Activated naive CD4-positive, alpha-beta T cell treated with anti-CD3 and anti-CD28 coated beads, Interleukin-2, amount 50 U/mL, for 72 hours (primary cell): ENCODE measurements at regions not wholly inside any gene's neighbourhood (a gene's known extent, or its start where the extent isn't known, plus 50 kb on each side); places are given as distances from the start of the nearest gene placed in this dataset.

ENCODE experiments used
- ATAC-seq, 2 donors: fragments of 150-1000 bp; cut with Tn5 transposase; 2 replicates each; pipeline ENCODE4 v1.10.0; 2021; ENCODE audit warnings: mild to moderate bottlenecking in 2 of 2, moderate library complexity in 2 of 2
- DNase-seq, 2 donors: peaks; one replicate each; pipeline ENCODE4 v3.0.0; 2021 to 2022; ENCODE audit warnings: low spot score in 2 of 2
- H3K27ac Mint-ChIP-seq, 2 donors: one replicate each; pipeline ENCODE4 v1.8.0; 2022; ENCODE audit warnings: mild to moderate bottlenecking in 2 of 2, mixed read lengths in 2 of 2
- H3K36me3 Mint-ChIP-seq, 2 donors: one replicate each; pipeline ENCODE4 v1.8.0; 2022; ENCODE audit warnings: mixed read lengths in 2 of 2
- H3K9me3 Mint-ChIP-seq, 2 donors: one replicate each; pipeline ENCODE4 v1.8.0; 2022; ENCODE audit warnings: mixed read lengths in 2 of 2

- no peak for DNase-seq
- Mint-ChIP-seq H3K27ac (no peak overlapping the region), H3K36me3 (no peaks in the 10 kb centered on the region), H3K9me3 (peaks cover 0 to 12% of the 10 kb centered on the region in 2 donors)
- no peak for ATAC-seq
These were observed 57.1 kb upstream of the ATG10 start for GRCh38 chr5:81914696-81915095.

GRCh38 chr5:81912933-81913332 is 58.9 kb upstream of the ATG10 start:
- Mint-ChIP-seq H3K9me3 (peaks cover 0 to 11% of the 10 kb centered on the region in 2 donors), H3K36me3 (no peaks in the 10 kb centered on the region), H3K27ac (no peak overlapping the region)
- ATAC-seq = no peak
- DNase-seq = no peak

GRCh38 chr5:81909677-81910076 is 62.1 kb upstream of the ATG10 start:
- ATAC-seq (no peak), DNase-seq (no peak)
- no peaks in the 10 kb centered on the region for H3K36me3 Mint-ChIP-seq
- H3K9me3 Mint-ChIP-seq = peaks cover 0 to 4% of the 10 kb centered on the region in 2 donors
- no peak overlapping the region for H3K27ac Mint-ChIP-seq

- Mint-ChIP-seq H3K9me3 (no peaks in the 10 kb centered on the region), H3K27ac (no peak overlapping the region), H3K36me3 (no peaks in the 10 kb centered on the region)
- DNase-seq (no peak), ATAC-seq (no peak)
These were observed 63.1 kb upstream of the ATG10 start for GRCh38 chr5:81908771-81909170.

GRCh38 chr5:81908044-81908443 is 63.8 kb upstream of the ATG10 start:
- Mint-ChIP-seq H3K27ac (no peak overlapping the region), H3K36me3 (no peaks in the 10 kb centered on the region), H3K9me3 (no peaks in the 10 kb centered on the region)
- DNase-seq = no peak
- ATAC-seq = no peak

GRCh38 chr5:81907012-81907635 is 64.7 kb upstream of the ATG10 start:
- H3K36me3 Mint-ChIP-seq = no peaks in the 10 kb centered on the region
- no peak for DNase-seq
- ATAC-seq = no peak

GRCh38 chr5:81906086-81906485 is 65.7 kb upstream of the ATG10 start:
- DNase-seq (no peak), ATAC-seq (no peak)
- Mint-ChIP-seq H3K9me3 (peaks cover 8% of the 10 kb centered on the region in 2 donors), H3K36me3 (peaks cover 6 to 8% of the 10 kb centered on the region in 2 donors), H3K27ac (no peak overlapping the region)

More at GRCh38 chr5:81907012-81907635, 64.7 kb upstream of the ATG10 start:
- H3K9me3 Mint-ChIP-seq = no peaks in the 10 kb centered on the region
- H3K27ac Mint-ChIP-seq = no peak overlapping the region

GRCh38 chr5:81904861-81905260 is 67.0 kb upstream of the ATG10 start:
- no peak overlapping the region for H3K27ac Mint-ChIP-seq
- H3K36me3 Mint-ChIP-seq = peaks cover 7 to 18% of the 10 kb centered on the region in 2 donors
- no peak for DNase-seq
- ATAC-seq = no peak
- H3K9me3 Mint-ChIP-seq = peaks cover 8 to 10% of the 10 kb centered on the region in 2 donors

GRCh38 chr5:81904166-81904565 is 67.7 kb upstream of the ATG10 start:
- Mint-ChIP-seq H3K9me3 (peaks cover 8 to 15% of the 10 kb centered on the region in 2 donors), H3K36me3 (peaks cover 7 to 22% of the 10 kb centered on the region in 2 donors), H3K27ac (no peak overlapping the region)
- no peak for DNase-seq
- no peak for ATAC-seq

- Mint-ChIP-seq H3K27ac (peak overlapping the region in 1 of 2 donors; percentile 10), H3K36me3 (peaks cover 7 to 22% of the 10 kb centered on the region in 2 donors), H3K9me3 (peaks cover 8 to 15% of the 10 kb centered on the region in 2 donors)
- ATAC-seq (no peak), DNase-seq (no peak)
These were observed 70.2 kb upstream of the ATG10 start for GRCh38 chr5:81901586-81901985.

- H3K36me3 Mint-ChIP-seq = peaks cover 7 to 22% of the 10 kb centered on the region in 2 donors
- ATAC-seq (no peak), DNase-seq (no peak)
- no peak overlapping the region for H3K27ac Mint-ChIP-seq
- H3K9me3 Mint-ChIP-seq = peaks cover 8 to 15% of the 10 kb centered on the region in 2 donors
These were observed 72.7 kb upstream of the ATG10 start for GRCh38 chr5:81899123-81899522.

- DNase-seq (no peak), ATAC-seq (no peak)
- H3K36me3 Mint-ChIP-seq = peaks cover 7 to 22% of the 10 kb centered on the region in 2 donors
- no peak overlapping the region for H3K27ac Mint-ChIP-seq
- peaks cover 8 to 15% of the 10 kb centered on the region in 2 donors for H3K9me3 Mint-ChIP-seq
These were observed 73.4 kb upstream of the ATG10 start for GRCh38 chr5:81898403-81898802.

GRCh38 chr5:81896764-81897163 is 75.1 kb upstream of the ATG10 start:
- ATAC-seq (no peak), DNase-seq (no peak)
- no peak overlapping the region for H3K27ac Mint-ChIP-seq
- peaks cover 7 to 21% of the 10 kb centered on the region in 2 donors for H3K36me3 Mint-ChIP-seq
- peaks cover 7 to 19% of the 10 kb centered on the region in 2 donors for H3K9me3 Mint-ChIP-seq

- no peak for ATAC-seq
- Mint-ChIP-seq H3K27ac (no peak overlapping the region), H3K9me3 (peaks cover 4 to 18% of the 10 kb centered on the region in 2 donors), H3K36me3 (peaks cover 6 to 9% of the 10 kb centered on the region in 2 donors)
- DNase-seq = no peak
These were observed 76.5 kb upstream of the ATG10 start for GRCh38 chr5:81895307-81895706.

GRCh38 chr5:81893961-81894360 is 77.9 kb upstream of the ATG10 start:
- no peak for ATAC-seq
- no peak for DNase-seq
- Mint-ChIP-seq H3K27ac (no peak overlapping the region), H3K9me3 (peaks cover 10 to 17% of the 10 kb centered on the region in 2 donors), H3K36me3 (peaks cover 6 to 7% of the 10 kb centered on the region in 2 donors)

GRCh38 chr5:81884871-81885270 is 87.0 kb upstream of the ATG10 start:
- H3K27ac Mint-ChIP-seq = no peak overlapping the region
- DNase-seq (no peak), ATAC-seq (no peak)
- H3K9me3 Mint-ChIP-seq = peaks cover 1% of the 10 kb centered on the region in 2 donors
- H3K36me3 Mint-ChIP-seq = peaks cover 0 to 2% of the 10 kb centered on the region in 2 donors

- Mint-ChIP-seq H3K9me3 (no peaks in the 10 kb centered on the region), H3K27ac (no peak overlapping the region), H3K36me3 (no peaks in the 10 kb centered on the region)
- ATAC-seq (no peak), DNase-seq (no peak)
These were observed 88.5 kb upstream of the ATG10 start for GRCh38 chr5:81883371-81883770.

- DNase-seq (no peak), ATAC-seq (no peak)
- Mint-ChIP-seq H3K36me3 (no peaks in the 10 kb centered on the region), H3K9me3 (no peaks in the 10 kb centered on the region), H3K27ac (no peak overlapping the region)
These were observed 90.2 kb upstream of the ATG10 start for GRCh38 chr5:81881595-81881994.
